ENCODE measurements at regions not wholly inside any gene's neighbourhood (a gene's known extent, or its start where the extent isn't known, plus 50 kb on each side); places are given as distances from the start of the nearest gene placed in this dataset.
A peak's percentile ranks its signal among the peaks of the same experiment; 100 is the strongest.
"Not testable (repeated sequence)": the region's sequence is repeated elsewhere in the genome, so short reads cannot be mapped to it uniquely, and the experiment has no call there.

- DNase-seq; H3K9me3 ChIP-seq; H3K36me3 ChIP-seq (replicated peaks in 1 of 2; ENCODE audit: insufficient read depth in 1 of 2, low read depth in 2 of 2); H3K27me3 ChIP-seq; H3K27ac ChIP-seq; intact Hi-C loops (cut with DNase I); H3K4me3 ChIP-seq; ATAC-seq; H3K4me1 ChIP-seq: not testable (repeated sequence)
- WGBS, 2 donors: no CpG with 5 or more reads among the region's 31 CpGs
These were observed 4453.1 kb upstream of the TPTE start for GRCh38 chr21:6068098-6068831.

DNA sequence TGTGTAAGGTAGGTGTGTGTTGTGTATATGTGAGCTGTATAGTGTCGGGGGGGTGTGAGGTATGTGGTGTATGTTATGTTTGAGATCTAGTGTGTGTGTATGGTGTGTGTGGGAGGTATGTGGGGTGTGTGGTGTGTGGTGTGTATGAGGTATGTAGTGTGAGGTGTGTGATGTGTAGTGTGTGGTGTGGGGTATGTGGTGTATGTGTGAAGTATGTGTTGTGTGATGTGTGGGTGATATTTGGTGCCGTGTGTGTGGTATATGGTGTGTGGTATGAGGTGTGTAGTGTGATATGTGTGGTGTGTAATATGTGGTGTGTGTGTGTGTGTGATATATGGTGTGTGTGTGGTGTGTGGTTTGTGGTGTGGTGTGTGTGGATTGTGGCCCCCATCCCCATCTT is 4451.2 kb upstream of the TPTE start:
- H3K27ac ChIP-seq; DNase-seq; ATAC-seq; H3K27me3 ChIP-seq; H3K9me3 ChIP-seq; H3K36me3 ChIP-seq (replicated peaks in 1 of 2; ENCODE audit: insufficient read depth in 1 of 2, low read depth in 2 of 2); H3K4me3 ChIP-seq; intact Hi-C loops (cut with DNase I); H3K4me1 ChIP-seq: not testable (repeated sequence)
- 81 to 91% methylated on average over 2 of the region's 2 CpGs for whole genome bisulfite sequencing, 2 donors

GRCh38 chr21:6072691-6073090 is 4448.7 kb upstream of the TPTE start:
- intact Hi-C loops (cut with DNase I); ATAC-seq: not testable (repeated sequence)
- WGBS, 2 donors: no CpG with 5 or more reads among the region's 5 CpGs

GRCh38 chr21:6073993-6074705 is 4447.2 kb upstream of the TPTE start:
- H3K27me3 ChIP-seq; H3K4me1 ChIP-seq; H3K27ac ChIP-seq; DNase-seq; H3K4me3 ChIP-seq; intact Hi-C loops (cut with DNase I); H3K36me3 ChIP-seq (replicated peaks in 1 of 2; ENCODE audit: insufficient read depth in 1 of 2, low read depth in 2 of 2); H3K9me3 ChIP-seq: not testable (repeated sequence)
- peak; percentile 81 for ATAC-seq
- WGBS, 2 donors: no CpG with 5 or more reads among the region's 19 CpGs

More at GRCh38 chr21:6072691-6073090, 4448.7 kb upstream of the TPTE start:
- H3K27ac ChIP-seq; H3K4me3 ChIP-seq; H3K36me3 ChIP-seq (replicated peaks in 1 of 2; ENCODE audit: insufficient read depth in 1 of 2, low read depth in 2 of 2); H3K27me3 ChIP-seq; H3K9me3 ChIP-seq; H3K4me1 ChIP-seq; DNase-seq: not testable (repeated sequence)

- ATAC-seq; H3K9me3 ChIP-seq; H3K4me3 ChIP-seq; H3K27me3 ChIP-seq; DNase-seq; H3K4me1 ChIP-seq; H3K36me3 ChIP-seq (replicated peaks in 1 of 2; ENCODE audit: insufficient read depth in 1 of 2, low read depth in 2 of 2); H3K27ac ChIP-seq; intact Hi-C loops (cut with DNase I): not testable (repeated sequence)
- WGBS, 2 donors: no CpG with 5 or more reads among the region's 17 CpGs
These were observed 4446.4 kb upstream of the TPTE start for GRCh38 chr21:6074935-6075334.

DNA sequence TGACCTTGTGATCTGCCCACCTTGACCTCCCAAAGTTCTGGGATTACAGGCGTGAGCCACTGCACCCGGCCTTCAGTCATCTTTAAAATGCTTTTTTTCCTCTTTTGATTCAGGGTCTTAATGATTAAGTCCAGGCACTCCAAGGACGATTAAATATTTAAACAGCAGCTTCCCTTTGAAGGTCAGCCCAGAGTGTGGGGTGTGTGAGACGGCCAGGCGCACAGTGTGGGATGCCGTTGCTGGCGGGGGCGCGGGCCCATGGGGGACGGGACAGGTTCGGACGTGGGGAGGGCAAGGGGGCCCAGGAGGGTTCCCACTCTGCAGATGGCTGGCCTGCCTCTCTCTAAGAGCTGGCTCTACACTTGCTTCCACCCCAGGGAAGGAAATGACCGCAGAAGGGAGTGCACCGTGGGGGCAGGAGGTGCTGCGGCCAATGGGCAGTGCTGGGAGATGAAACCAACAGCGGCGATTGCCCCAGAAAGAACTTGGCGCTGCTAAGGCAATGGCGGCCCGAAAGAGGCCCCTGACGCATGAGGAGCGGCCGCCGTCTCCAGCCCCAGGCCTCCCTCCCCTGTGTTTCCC is 4445.7 kb upstream of the TPTE start:
- DNase-seq; H3K27me3 ChIP-seq; intact Hi-C loops (cut with DNase I); H3K4me3 ChIP-seq; H3K4me1 ChIP-seq; H3K27ac ChIP-seq; H3K36me3 ChIP-seq (replicated peaks in 1 of 2; ENCODE audit: insufficient read depth in 1 of 2, low read depth in 2 of 2); H3K9me3 ChIP-seq: not testable (repeated sequence)
- ATAC-seq: peak; percentile 28
- no CpG with 5 or more reads among the region's 24 CpGs for WGBS, 2 donors

GRCh38 chr21:6077358-6077757 is 4444.0 kb upstream of the TPTE start:
- intact Hi-C loops (cut with DNase I); H3K4me1 ChIP-seq; H3K4me3 ChIP-seq; ATAC-seq; H3K9me3 ChIP-seq; H3K27ac ChIP-seq; H3K27me3 ChIP-seq; H3K36me3 ChIP-seq (replicated peaks in 1 of 2; ENCODE audit: insufficient read depth in 1 of 2, low read depth in 2 of 2); DNase-seq: not testable (repeated sequence)
- no CpG with 5 or more reads among the region's 12 CpGs for WGBS, 2 donors

DNA sequence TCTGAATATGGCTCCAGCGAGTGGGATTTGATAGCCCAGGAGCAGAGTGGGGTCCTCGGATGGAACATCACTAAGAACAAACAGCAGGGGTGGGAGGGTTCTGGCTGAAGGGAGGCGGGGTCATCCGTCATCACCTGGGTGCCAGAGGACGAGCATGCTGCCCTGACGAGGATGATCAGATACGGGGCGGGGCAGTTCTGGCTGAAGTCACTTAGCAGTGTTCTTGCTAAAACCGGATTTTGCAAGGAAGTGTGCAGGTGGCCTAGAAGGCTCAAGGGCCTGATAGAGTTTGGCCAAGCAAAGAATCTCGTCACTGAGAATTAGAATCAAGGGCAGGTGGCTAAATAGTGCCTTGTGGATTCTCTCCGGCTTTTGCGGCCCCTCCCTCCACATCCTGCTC is 4442.5 kb upstream of the TPTE start:
- H3K27ac ChIP-seq; H3K4me3 ChIP-seq; H3K4me1 ChIP-seq; ATAC-seq; H3K9me3 ChIP-seq; H3K27me3 ChIP-seq; DNase-seq; intact Hi-C loops (cut with DNase I); H3K36me3 ChIP-seq (replicated peaks in 1 of 2; ENCODE audit: insufficient read depth in 1 of 2, low read depth in 2 of 2): not testable (repeated sequence)
- WGBS, 2 donors: 84% methylated on average over 7 of the region's 12 CpGs; no CpG with 5 or more reads in 1 of the 2 donors

GRCh38 chr21:6080941-6081655 is 4440.3 kb upstream of the TPTE start:
- H3K27ac ChIP-seq; intact Hi-C loops (cut with DNase I); H3K4me3 ChIP-seq; H3K4me1 ChIP-seq; DNase-seq; H3K9me3 ChIP-seq; H3K27me3 ChIP-seq; H3K36me3 ChIP-seq (replicated peaks in 1 of 2; ENCODE audit: insufficient read depth in 1 of 2, low read depth in 2 of 2): not testable (repeated sequence)
- no CpG with 5 or more reads among the region's 34 CpGs for WGBS, 2 donors
- peak; percentile 42 for ATAC-seq

- H3K9me3 ChIP-seq; H3K36me3 ChIP-seq (replicated peaks in 1 of 2; ENCODE audit: insufficient read depth in 1 of 2, low read depth in 2 of 2); H3K4me3 ChIP-seq; intact Hi-C loops (cut with DNase I); H3K27ac ChIP-seq; ATAC-seq; DNase-seq; H3K27me3 ChIP-seq; H3K4me1 ChIP-seq: not testable (repeated sequence)
- no CpG with 5 or more reads among the region's 12 CpGs for WGBS, 2 donors
These were observed 4439.2 kb upstream of the TPTE start for GRCh38 chr21:6082166-6082565.

GRCh38 chr21:6083574-6084120 is 4437.7 kb upstream of the TPTE start:
- H3K36me3 ChIP-seq (replicated peaks in 1 of 2; ENCODE audit: insufficient read depth in 1 of 2, low read depth in 2 of 2); H3K9me3 ChIP-seq; H3K4me1 ChIP-seq; intact Hi-C loops (cut with DNase I); ATAC-seq; H3K27ac ChIP-seq; DNase-seq; H3K4me3 ChIP-seq; H3K27me3 ChIP-seq: not testable (repeated sequence)
- no CpG with 5 or more reads among the region's 10 CpGs for WGBS, 2 donors

All from body of pancreas (tissue), 4 donors.